MM.1S (cell line): ENCODE measurements at regions not wholly inside any gene's neighbourhood (a gene's known extent, or its start where the extent isn't known, plus 50 kb on each side); places are given as distances from the start of the nearest gene placed in this dataset.

Experiments
- CTCF ChIP-seq: fragments of 300-600 bp; sonication (generic); IDR thresholded peaks from 2 replicates; pipeline ENCODE4 v1.5.1; 2016; ENCODE audit warnings: antibody characterized with exemption, low read length, mixed read lengths
- EZH2phosphoT487 ChIP-seq: fragments of 300-600 bp; sonication (generic); IDR thresholded peaks from 2 replicates; pipeline ENCODE4 v1.6.1; 2018; ENCODE audit warnings: antibody characterized with exemption, low read length

- TF ChIP-seq CTCF (no peak), EZH2phosphoT487 (no peak)
Observed at GRCh38 chr5:38060354-38060753, 198.0 kb upstream of the EGFLAM start.
